Heart left ventricle (tissue), 16 donors: ENCODE measurements at regions not wholly inside any gene's neighbourhood (a gene's known extent, or its start where the extent isn't known, plus 50 kb on each side); places are given as distances from the start of the nearest gene placed in this dataset.

Experiments used
- ATAC-seq, 4 donors: fragments of 200-7000 bp; cut with Tn5 transposase; one replicate each; pipeline ENCODE4 v1.9.1; 2020 to 2022; ENCODE audit warnings: moderate library complexity in 4 of 4, mild to moderate bottlenecking in 3 of 4, moderate number of reproducible peaks in 1 of 4
- DNase-seq, 5 donors: peaks; one replicate each; pipeline ENCODE4 v3.0.0-alpha.2; 2020
- H3K27ac ChIP-seq, 12 donors: fragments of 200-600 bp; sonication (generic) in 4 of 12; one replicate each; pipeline versions ENCODE4 v1.5.0 to v1.8.0; 2016 to 2022; ENCODE audit warnings: mild to moderate bottlenecking in 2 of 12
- H3K27me3 ChIP-seq, 9 donors: fragments of 200-600 bp; sonication (generic) in 2 of 9; one replicate each; pipeline versions ENCODE4 v1.5.1 to v1.8.0; 2016 to 2022; ENCODE audit warnings: mild to moderate bottlenecking in 3 of 9
- H3K36me3 ChIP-seq, 9 donors: fragments of 200-600 bp; sonication (generic) in 2 of 9; one replicate each; pipeline versions ENCODE4 v1.5.0 to v1.8.0; 2018 to 2022; ENCODE audit warnings: mild to moderate bottlenecking in 2 of 9
- H3K4me1 ChIP-seq, 12 donors: fragments of 200-600 bp; sonication (generic) in 4 of 12; one replicate each; pipeline versions ENCODE4 v1.5.0 to v1.8.0; 2016 to 2022; ENCODE audit warnings: mild to moderate bottlenecking in 3 of 12
- H3K4me3 ChIP-seq, 12 donors: fragments of 200-600 bp; sonication (generic) in 4 of 12; one replicate each; pipeline versions ENCODE4 v1.5.0 to v1.8.0; 2017 to 2022; ENCODE audit warnings: mild to moderate bottlenecking in 9 of 12, moderate library complexity in 4 of 12
- H3K9me3 ChIP-seq, 12 donors: fragments of 200-600 bp; sonication (generic) in 4 of 12; one replicate each; pipeline versions ENCODE4 v1.5.0 to v1.8.0; 2016 to 2022; ENCODE audit warnings: mild to moderate bottlenecking in 1 of 12
- POLR2A ChIP-seq, 2 donors: fragments of 450-650 bp; IDR thresholded peaks; one replicate each; pipeline ENCODE4 v1.6.1; 2017; ENCODE audit warnings: antibody characterized with exemption in 2 of 2, mild to moderate bottlenecking in 2 of 2, moderate library complexity in 2 of 2
- WGBS, 4 donors: extraction: QIAGEN DNeasy Blood & Tissue Kit in 2 of 4; methylation state at CpG; one replicate each; pipeline versions ENCODE4 v1.1.5 to v1.1.7; 2013 to 2018; 5-methylcytosine and 5-hydroxymethylcytosine counted together
- intact Hi-C, 10 donors: fragments of 100-400 bp; cut with DNase I; formaldehyde crosslinking; loops; one replicate each; pipeline versions ENCODE4 v1.11.1 to v1.14.2; 2022
- TF ChIP-seq, protein P1 (sequence below), 12 donors: fragments of 200-600 bp; sonication (generic) in 4 of 12; IDR thresholded peaks; one replicate each; pipeline versions ENCODE4 v1.5.0 to v1.8.0; 2018 to 2022; ENCODE audit warnings: antibody characterized with exemption in 12 of 12, mild to moderate bottlenecking in 5 of 12
- donor health status: ischemic (EF 13 %, LVEDD 7.1; RV severe dilation, severe dysfunction).
- donor health status: healthy with polysubstance abuse.
- donor health status: DM: no; HTN: yes; CAD: no.
- donor health status: DM: no; HTN: no; CAD: no.
- donor health status: ischemic (EF 25% LVEDD 6.9; RV normal size, moderate dysfunction).
- donor health status: ischemic (EF 25% LVEDD 5.7; RV mildly dilated, moderate dysfunction).
- donor health status: healthy.
- donor health status: DM: yes; HTN: yes; CAD: no.
- donor health status: ischemic (EF 35%, LVEDD 5.7; RV mildly dilated, moderate dysfunction).
- donor health status: nonischemic (EF 11% LVEDD 7.7; RV severe dilation, severe dysfunction).
- donor health status: DM: yes; HTN: yes; CAD: no.
- donor health status: PGD.
- donor health status: ischemic (EF 29% LVEDD 5.4; RV normal size, mild dysfunction).
- donor health status: nonischemic (EF 23%, LVEDD 6.1; RV moderate dilation, normal function).

DNA sequence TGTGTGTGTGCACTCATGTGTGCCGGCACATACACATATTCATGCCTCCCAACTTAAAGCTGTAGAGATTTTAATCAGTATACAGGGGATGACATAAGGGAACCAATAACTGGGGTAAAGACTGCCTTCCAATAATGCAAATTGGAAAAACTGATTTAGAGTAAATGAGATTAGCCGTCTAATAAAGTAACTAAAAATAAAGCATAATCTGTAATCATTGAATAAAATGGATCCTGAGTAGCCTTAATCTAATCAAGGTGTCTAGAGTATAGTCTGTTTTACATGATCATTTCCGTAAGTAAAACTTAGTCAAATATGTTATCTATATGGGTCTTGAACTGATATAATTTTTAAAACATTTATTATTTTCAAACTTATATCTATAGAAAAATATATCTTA is 925.8 kb downstream of the FSTL5 start:
- no peaks in the 10 kb centered on the region for H3K36me3 ChIP-seq
- ATAC-seq (no peak), DNase-seq (no peak)
- peaks cover 0 to 6% (median 0%) of the 10 kb centered on the region in 12 donors for H3K9me3 ChIP-seq
- TF ChIP-seq, protein P1, sequence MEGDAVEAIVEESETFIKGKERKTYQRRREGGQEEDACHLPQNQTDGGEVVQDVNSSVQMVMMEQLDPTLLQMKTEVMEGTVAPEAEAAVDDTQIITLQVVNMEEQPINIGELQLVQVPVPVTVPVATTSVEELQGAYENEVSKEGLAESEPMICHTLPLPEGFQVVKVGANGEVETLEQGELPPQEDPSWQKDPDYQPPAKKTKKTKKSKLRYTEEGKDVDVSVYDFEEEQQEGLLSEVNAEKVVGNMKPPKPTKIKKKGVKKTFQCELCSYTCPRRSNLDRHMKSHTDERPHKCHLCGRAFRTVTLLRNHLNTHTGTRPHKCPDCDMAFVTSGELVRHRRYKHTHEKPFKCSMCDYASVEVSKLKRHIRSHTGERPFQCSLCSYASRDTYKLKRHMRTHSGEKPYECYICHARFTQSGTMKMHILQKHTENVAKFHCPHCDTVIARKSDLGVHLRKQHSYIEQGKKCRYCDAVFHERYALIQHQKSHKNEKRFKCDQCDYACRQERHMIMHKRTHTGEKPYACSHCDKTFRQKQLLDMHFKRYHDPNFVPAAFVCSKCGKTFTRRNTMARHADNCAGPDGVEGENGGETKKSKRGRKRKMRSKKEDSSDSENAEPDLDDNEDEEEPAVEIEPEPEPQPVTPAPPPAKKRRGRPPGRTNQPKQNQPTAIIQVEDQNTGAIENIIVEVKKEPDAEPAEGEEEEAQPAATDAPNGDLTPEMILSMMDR (IDR thresholded peaks at IDR 0.05): no peak
- TF ChIP-seq POLR2A (IDR thresholded peaks at IDR 0.05): no peak
- H3K4me1 ChIP-seq: no peaks in the 10 kb centered on the region
- intact Hi-C loops: no loop called here
- H3K4me3 ChIP-seq: no peak overlapping the region
- 58 to 91% (median 75%) methylated on average over 3 of the region's 3 CpGs for WGBS, 4 donors
- no peak overlapping the region for H3K27ac ChIP-seq
- no peaks in the 10 kb centered on the region for H3K27me3 ChIP-seq

DNA sequence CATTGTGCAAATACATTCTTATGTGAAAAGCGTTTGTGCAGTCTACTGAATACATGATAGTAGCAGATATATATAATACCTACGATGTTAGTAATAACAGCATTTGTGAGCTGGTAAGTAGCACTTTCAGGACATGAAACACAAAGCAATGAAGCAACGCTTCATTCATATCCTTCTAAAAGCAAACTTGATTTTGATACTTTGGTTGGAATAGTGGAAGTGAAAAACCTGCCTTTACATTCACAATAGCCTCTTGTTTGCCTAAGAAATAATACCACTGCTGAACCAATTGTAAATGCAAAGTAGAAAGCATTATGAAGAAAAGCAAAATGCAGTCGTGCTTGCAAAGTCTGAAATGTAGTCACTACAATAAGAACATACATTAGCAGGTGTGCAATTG is 926.3 kb downstream of the FSTL5 start:
- WGBS, 4 donors: 67 to 76% (median 72%) methylated on average over 4 of the region's 4 CpGs
- TF ChIP-seq, protein P1 (IDR thresholded peaks at IDR 0.05): no peak
- no peak for TF ChIP-seq POLR2A (IDR thresholded peaks at IDR 0.05)

DNA sequence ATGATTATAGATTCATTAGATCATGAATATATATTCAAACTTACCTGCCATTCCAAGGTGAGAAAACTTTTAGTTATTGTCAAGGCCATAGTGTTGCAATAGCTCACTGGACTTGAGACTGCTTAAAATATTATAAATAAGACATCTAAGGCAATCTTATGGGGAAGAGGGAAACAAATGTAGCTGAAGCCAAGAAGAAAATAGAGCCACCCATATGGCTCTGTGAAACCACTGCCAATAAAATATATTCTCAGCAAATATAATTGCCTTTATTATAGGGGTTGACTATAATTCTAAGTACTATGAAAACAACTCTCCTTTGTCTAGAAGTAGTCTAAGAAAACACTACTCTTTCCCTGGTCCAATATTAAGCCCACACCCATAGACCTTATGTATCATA is 938.5 kb downstream of the FSTL5 start:
- Histone ChIP-seq H3K36me3 (no peaks in the 10 kb centered on the region), H3K4me3 (no peak overlapping the region), H3K9me3 (peaks cover 0 to 15% (median 0%) of the 10 kb centered on the region in 12 donors), H3K27me3 (no peaks in the 10 kb centered on the region), H3K27ac (no peak overlapping the region), H3K4me1 (no peaks in the 10 kb centered on the region)
- intact Hi-C loops: no loop called here
- no peak for TF ChIP-seq POLR2A (IDR thresholded peaks at IDR 0.05)
- TF ChIP-seq, protein P1 (IDR thresholded peaks at IDR 0.05): no peak
- ATAC-seq (no peak), DNase-seq (no peak)

More for the DNA sequence above, 926.3 kb downstream of the FSTL5 start:
- Histone ChIP-seq H3K27ac (no peak overlapping the region), H3K4me1 (no peaks in the 10 kb centered on the region), H3K9me3 (peaks cover 0 to 2% (median 0%) of the 10 kb centered on the region in 12 donors), H3K4me3 (no peak overlapping the region), H3K36me3 (no peaks in the 10 kb centered on the region), H3K27me3 (no peaks in the 10 kb centered on the region)
- intact Hi-C loops: no loop called here
- ATAC-seq: no peak
- no peak for DNase-seq

DNA sequence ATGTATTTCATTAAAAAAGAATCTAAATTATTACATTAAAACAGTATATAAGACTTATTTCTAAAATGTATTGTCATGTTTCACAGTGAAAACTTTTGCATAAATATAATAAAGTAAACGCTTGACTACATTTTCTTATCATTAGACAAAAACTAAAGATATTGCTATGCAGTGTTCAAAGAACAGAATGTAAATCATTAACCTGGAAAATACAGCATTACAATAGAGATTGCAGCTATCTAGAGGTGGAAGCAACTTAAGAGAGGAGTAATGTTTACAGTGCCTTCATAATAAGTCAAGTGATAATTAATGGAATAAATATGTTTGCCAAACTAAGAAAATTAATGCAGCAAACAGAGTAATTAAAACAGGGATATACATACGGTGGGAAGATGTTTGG is 940.9 kb downstream of the FSTL5 start:
- H3K36me3 ChIP-seq: no peaks in the 10 kb centered on the region
- WGBS, 4 donors: 79 to 89% (median 83%) methylated on average over 2 of the region's 2 CpGs
- TF ChIP-seq POLR2A (IDR thresholded peaks at IDR 0.05): no peak
- TF ChIP-seq, protein P1 (IDR thresholded peaks at IDR 0.05): no peak
- H3K4me1 ChIP-seq: no peaks in the 10 kb centered on the region
- H3K9me3 ChIP-seq: peaks cover 0 to 14% (median 0%) of the 10 kb centered on the region in 12 donors
- no peaks in the 10 kb centered on the region for H3K27me3 ChIP-seq
- intact Hi-C loops: no loop called here
- ATAC-seq: no peak
- H3K4me3 ChIP-seq: no peak overlapping the region
- DNase-seq: no peak
- no peak overlapping the region for H3K27ac ChIP-seq
